ENCODE measurements at regions not wholly inside any gene's neighbourhood (a gene's known extent, or its start where the extent isn't known, plus 50 kb on each side); places are given as distances from the start of the nearest gene placed in this dataset.
"Not testable (repeated sequence)": the region's sequence is repeated elsewhere in the genome, so short reads cannot be mapped to it uniquely, and the experiment has no call there.

DNA sequence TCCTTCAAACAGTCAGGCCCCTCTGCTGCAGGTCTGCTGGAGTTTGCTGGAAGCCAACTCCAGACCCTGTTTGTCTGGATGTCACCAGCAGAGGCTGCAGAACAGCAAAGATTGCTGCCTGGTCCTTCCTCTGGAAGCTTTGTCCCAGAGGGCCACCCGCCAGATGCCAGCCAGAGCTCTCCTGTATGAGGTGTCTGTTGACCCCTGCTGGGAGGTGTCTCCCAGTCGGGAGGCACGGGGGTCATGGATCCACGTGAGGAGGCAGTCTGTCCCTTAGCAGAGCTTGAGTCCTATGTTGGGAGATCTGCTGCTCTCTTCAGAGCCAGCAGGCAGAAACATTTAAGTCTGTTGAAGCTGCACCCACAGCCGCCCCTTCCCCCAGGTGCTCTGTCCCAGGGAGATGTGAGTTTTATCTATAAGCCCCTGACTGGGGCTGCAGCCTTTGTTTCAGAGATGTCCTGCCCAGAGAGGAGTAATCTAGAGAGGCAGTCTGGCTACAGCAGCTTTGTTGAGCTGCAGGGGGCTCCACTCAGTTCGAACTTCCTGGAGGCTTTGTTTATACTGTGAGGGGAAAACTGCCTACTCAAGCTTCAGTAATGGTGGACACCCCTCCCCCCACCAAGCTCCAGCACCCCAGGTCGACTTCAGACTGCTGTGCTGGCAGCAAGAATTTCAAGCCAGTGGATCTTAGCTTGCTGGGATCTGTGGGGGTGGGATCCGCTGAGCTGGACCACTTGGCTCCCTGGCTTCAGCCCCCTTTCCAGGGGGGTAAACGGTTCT lies 72.1 kb downstream of the OGFRL1 start:
- DNase-seq (ENCODE audit: low read depth): not testable (repeated sequence)

DNA sequence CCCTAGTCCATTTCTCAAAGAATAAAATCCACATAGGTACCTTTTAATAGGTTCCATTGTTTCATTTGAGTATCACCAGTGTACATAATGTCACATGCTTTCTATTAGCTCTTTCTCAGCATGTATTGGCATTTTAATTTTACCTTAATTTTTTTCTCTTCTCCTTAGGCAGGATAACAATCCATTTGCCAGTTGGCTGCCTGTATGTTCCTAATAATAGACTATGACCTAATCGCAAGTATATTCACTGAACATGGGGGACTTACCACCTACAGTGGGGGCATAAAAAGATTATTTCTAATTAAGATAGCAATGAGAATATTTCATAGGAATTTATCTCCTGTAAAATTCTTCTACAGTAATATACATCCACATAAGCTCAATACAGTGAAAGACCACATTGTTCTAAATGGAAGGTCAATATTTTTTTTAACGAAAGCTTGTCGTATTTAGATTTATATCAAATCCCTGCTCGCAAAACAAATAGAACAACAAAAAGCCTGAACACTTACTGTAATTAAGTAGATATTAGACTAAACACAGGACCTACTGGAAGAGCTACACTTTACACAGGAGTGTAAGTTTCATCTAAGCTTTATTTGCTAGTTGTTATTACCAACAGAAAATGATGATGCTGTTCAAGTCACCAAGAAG lies 76.4 kb downstream of the OGFRL1 start:
- peak; percentile 43 for DNase-seq (ENCODE audit: low read depth)

DNA sequence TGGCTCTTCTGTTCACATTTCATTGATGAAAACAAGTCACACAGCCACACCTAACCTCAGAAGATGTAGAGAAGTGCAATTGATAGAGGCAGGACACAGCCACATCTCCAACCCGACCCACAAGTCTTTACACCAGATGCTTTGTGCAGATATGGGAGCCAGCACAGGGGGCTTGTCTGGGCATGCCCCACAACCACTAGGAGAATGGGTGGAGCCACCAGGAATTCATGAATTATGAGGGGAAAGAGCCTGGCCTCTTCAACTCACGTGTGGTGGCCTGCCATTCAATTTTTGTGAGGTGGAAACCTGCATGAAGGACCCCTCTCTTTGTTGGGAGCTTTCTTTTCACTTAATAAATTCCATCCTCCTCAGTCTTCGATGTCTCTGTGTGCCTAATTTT lies 79.1 kb downstream of the OGFRL1 start:
- no peak for DNase-seq (ENCODE audit: low read depth)

DNA sequence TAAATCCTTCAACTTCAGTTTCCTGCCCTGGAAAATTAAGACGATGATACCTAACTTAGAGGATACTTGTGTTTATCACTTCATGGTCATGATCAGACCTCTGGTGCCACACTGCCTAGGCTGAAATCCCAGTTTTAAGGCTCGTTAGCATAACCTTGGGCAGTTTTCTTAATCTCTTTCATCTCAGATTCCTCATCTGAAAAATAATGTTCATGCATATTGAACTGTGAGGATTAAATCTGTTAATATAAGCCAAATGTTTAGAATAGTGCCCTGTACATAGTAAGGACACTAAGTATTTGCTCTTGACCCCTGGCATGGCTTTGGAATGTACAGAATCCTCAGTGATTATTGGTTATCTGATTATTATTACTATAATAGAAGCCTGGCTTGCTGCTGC lies 79.7 kb downstream of the OGFRL1 start:
- no peak for DNase-seq (ENCODE audit: low read depth)

DNA sequence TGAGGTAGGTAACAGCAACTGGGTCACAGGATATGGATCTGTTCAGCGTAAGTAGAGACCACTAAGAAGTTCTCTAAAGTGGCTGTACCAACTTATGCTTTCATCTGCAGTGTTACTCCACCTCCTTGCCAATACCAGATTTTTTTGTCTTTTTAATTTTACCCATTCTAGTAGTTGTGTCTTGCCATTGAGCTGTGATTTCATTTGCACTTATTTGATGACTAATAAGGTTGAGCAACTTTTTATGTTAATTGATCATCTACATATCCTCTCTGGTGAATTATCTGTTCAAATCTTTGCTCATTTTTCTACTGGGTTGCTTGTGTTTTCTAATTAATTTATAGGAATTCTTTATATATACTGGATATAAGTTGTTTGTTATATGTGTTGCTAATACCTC lies 82.9 kb downstream of the OGFRL1 start:
- DNase-seq (ENCODE audit: low read depth): no peak

DNA sequence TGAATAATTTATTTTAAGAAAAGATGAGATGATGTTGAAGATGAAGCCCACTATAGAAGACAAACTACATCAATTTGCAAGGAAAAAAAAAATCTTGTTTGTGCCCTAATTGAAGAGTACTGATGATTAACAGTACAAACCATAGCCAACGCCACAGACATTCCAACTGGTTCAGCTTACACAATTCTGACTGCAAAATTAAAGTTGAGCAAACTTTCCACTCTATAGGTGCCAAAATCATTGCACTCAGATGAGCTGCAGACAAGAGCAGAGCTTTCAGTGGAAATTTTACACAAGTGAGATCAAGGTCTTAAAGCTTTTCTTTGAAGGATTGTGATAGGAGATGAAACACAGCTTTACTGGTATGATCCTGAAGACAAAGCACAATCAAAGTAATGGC lies 85.3 kb downstream of the OGFRL1 start:
- no peak for DNase-seq (ENCODE audit: low read depth)

DNA sequence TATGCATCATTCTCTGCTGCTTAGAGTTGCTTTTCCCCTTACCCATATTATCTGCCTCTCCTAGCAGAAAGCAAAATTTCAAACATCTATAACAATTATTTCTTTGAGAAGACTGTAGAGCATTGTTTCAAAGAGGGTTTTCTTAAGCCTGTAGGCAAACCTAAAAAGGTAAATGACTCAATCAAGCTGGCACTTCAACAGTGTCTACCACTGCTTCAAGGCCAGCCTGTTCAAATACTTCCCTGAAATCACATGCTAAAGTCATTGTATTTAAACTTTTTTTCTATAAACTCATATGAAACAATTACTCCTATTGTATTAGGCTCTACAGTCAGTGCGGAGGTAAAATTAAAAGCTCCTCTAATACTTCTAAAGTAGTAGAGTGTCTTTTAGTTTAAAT lies 87.1 kb downstream of the OGFRL1 start:
- peak; percentile 50 for DNase-seq (ENCODE audit: low read depth)

DNA sequence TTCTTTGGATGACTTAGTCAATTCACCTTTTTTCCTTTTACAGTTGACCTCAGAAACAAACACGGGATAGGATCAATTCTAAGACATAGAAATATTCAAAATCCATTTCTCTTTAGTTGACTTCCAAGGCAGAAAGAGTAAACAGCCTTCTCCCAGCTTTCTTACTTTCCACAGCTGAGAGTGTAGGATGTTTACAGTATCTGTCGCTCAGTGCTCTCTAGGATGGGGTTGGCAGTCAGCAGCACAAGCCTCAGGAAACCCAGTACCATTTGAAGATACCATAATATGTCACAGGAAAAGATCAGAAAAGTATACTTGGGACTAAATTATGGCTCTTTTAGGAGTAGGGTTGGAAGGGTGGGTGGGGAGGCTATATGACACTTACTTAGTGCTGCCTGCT lies 88.2 kb downstream of the OGFRL1 start:
- no peak for DNase-seq (ENCODE audit: low read depth)

DNA sequence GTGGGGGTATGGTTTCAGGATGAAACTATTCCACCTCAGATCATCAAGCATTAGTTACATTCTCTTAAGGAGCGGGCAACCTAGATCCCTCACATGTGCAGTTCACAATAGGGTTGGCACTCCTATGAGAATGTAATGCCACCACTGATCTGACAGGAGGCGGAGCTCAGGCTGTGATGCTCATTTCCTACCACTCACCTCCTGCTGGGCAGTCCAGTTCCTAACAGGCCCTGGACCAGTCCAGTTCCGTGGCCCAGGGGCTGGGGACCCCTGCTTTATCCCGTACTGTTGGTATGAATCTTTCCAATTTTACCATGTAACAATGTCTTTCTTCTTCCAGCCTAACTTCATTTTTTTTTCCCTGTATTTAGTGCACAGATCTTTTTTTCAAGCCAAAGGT lies 94.9 kb downstream of the OGFRL1 start:
- no peak for DNase-seq (ENCODE audit: low read depth)

DNA sequence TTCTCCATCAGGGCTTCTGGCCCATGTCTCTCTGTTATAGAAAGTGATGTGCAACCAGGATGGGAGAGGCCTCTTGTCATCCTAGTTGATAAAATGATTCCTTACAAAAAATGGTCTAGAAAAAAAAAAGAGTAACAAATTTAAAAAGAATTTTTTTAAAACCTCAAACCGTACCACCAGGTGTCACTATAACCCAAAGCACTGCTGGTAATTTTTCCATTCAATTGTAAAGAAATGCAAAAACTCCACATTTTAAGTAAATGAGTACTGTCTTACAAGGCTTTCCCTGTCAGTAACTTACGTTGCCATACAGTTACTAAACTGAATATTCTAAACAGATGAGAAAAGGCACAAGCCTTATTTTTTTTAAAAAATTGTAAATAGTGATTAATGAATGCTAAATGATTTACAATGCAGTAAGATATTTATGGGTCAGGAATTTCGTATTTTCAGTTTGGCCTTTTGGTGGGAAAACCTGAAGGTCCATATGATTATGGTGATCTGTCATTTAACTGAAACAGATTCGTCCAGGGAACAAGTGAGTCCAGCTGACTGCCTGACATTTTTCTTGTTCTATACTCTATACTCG lies 95.4 kb downstream of the OGFRL1 start:
- peak; percentile 66 for DNase-seq (ENCODE audit: low read depth)

DNA sequence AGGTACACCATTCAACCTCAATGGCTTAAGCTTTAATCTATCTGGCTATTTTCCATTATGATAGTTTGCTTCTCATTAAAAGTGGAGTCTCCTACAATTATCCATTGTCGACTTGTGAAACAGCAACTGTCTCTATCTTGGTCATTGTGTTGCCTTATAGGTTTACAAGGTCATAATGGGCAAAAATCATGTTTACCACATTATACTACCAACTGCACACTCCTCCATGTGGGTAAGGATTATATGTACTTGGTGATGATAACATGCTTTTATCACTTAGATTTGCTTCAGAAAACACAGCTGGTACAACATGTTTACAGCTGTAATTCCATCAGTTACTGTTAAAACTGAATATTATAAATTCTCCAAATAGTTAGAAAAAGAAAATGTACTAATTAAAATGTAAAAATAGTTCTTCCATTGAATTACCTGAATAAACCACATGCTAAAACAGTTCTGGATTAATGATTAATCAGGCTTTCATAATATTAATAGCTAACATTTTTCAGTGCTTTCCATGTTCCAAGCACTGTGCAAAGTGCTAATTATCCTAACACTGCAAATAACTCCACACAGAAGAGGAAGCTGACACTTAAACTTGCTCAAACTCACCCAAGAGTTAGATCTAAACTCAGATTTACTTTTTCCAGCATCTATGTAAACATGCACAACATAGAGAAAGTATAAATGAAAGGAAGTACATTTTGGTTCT lies 96.7 kb downstream of the OGFRL1 start:
- no peak for DNase-seq (ENCODE audit: low read depth)

DNA sequence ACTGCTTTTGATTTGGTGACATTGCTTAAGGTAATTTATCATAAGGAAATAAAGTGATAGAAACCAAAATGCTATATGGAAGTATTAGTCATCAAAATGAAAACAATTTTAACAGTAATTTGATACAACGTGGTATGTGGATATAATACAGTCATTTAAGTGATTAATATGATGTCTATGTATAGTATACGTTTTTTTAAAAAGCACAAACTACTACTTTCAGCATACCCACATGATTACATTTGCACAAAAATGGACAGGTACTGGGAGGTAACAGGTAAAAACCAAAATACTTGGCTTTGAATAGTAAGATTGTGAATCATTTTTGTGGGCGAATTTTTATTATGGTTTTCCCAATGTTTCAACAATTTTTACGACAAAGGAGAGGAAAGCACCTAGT lies 97.6 kb downstream of the OGFRL1 start:
- DNase-seq (ENCODE audit: low read depth): no peak

DNA sequence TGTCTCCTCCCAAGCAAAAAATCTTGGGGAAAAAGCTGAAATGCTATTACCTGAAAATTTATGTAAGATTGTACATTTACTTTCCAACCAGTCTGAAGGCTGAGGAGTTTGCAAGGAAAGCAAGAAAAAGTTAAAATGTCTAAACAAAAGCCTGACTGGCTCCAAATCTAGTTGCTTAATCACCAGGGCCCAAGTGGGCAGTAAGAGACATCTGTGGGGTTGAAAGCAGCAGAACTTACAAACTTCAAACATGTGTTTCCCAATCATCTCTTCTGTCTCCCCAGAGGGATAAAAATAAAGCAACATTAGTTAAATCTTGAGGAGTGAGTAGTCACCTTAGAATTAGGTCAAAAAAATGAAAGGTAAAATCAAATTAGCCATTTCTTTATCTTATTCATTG lies 98.6 kb downstream of the OGFRL1 start:
- DNase-seq (ENCODE audit: low read depth): no peak

DNA sequence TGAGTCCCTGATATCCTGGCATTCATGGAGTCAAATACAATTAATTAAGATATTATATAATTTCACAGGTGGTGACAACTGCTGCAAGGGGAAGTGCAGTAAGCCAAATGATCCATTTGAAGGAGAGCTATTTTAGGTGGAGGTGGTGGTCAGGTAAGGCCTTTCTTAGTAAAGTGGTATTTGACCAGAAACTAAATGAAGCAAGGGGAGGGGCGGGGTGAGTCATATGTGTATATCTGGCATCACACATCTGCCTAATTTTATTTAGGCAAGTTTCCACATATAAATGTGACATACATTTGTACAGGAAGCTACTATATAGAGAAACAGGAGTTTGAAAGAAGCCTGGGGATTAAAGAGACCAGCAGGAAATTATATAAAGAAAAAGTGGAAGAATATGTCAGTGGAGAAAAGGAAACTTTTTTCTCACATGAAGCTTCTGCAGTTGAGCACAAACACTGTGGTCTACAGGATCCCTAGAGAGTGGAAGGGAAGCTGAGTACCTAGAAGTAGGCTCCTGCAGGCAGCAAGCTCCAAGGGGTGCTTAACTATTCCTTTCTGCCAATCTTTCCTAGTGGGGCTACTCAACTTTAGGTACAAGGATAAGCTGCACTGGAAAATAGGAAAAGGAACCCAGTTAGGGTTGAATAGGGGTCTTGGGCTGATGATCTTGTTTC lies 99.6 kb downstream of the OGFRL1 start:
- no peak for DNase-seq (ENCODE audit: low read depth)

DNA sequence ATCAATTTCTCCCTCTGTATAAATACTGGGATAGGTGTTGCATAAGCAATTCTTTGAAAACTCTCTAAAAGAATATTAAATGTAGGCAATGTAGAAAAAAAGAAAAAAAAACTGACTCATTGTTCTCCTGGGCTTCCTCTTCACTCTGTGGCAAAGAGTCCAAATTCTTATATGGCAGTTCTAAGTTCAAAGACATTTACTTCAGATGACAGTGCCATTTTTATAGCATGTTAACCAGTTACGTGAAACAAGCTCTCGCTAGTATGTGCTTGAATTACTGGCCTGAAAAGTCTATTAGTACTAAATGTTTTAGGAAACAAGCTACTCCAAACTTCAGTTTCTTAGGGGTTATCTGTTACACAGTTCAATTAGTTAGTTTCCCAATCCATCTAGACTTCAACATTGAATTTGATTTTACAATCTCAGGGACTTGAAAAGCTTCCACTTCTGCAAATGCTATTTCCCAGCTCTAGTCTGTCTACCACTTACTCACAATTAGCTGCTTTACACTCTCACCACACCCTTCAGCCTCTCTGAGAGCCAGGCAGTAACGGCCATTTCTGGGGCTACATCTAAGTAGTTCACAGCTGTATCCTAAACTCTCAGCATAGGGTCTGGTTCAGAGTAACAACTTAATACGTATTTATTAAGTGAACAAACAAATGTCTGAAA lies 100.4 kb downstream of the OGFRL1 start:
- DNase-seq (ENCODE audit: low read depth): no peak

DNA sequence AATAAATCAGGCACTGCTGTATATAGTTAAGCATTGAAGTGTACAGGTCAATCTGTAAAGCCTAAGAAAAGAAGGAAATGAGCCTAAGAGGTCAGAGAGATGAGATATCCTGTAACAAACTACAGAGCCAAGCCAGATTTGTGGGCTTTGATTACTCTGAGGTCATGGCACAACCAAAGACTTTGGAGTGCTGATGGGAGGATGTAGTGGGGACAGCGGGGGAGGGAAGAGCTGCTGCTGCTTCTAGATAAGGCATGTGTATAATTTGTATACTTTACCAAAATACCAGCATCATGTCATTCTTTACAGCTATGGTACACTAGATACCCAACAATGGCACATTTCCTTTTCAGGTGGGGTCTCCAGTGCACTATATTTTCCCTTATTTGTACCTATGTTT lies 102.5 kb downstream of the OGFRL1 start:
- DNase-seq (ENCODE audit: low read depth): no peak

DNA sequence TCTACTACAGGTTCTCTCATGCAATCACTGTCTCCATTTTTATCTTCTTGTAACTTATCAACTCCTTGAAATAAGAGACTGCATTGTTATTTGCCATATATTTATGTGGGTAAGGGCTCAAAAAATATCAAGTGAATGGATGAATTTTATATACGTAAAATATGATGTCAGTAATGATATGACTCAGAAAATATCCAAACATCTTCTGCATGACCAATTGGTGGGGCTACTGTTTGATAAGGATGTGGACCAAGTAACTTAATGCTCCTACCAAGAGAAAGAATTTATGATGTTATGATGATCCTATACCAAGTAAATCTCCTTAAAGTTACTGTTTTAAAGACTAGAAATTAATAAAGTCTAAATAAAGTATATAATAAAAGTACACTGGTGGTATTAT lies 103.7 kb downstream of the OGFRL1 start:
- DNase-seq (ENCODE audit: low read depth): no peak

DNA sequence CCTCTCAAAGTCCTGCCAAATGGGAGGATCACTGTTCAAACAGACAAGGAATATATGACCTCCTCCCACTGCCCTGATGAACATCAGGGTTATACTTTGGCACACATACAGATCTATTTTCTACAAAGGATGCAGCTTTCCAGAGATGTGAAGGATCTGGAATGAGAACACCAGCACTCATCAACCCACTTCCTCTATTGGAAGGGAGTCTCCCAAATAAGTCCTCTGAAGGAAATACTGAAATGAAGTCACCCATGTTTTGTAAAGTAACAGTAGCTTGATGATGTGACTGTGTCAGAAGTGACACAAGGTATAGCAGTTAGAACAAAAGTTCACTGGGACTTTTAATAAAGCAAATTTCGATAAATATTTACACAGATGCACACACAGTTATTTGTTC lies 104.9 kb downstream of the OGFRL1 start:
- DNase-seq (ENCODE audit: low read depth): no peak

DNA sequence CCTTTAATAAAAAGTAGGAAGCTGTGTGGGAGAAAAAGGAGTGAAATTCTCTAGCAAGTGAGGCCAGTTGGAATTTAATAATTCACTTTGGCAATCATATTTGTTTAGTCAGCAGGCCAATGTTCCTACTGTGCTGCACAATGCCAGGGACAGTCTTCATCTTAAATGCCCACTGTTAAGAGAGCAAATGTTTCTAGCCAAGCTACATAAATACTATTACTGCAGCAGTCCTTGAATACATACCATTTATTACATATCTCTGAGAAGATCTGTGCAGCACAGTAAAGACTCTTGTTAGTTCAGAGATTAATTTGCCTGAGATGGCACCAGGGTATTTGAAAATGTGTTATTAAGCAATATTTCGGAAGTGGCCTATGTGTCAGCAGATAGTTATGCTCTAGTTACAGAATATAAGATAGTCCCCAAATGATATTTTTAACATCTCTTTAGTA lies 105.4 kb downstream of the OGFRL1 start:
- DNase-seq (ENCODE audit: low read depth): no peak

DNA sequence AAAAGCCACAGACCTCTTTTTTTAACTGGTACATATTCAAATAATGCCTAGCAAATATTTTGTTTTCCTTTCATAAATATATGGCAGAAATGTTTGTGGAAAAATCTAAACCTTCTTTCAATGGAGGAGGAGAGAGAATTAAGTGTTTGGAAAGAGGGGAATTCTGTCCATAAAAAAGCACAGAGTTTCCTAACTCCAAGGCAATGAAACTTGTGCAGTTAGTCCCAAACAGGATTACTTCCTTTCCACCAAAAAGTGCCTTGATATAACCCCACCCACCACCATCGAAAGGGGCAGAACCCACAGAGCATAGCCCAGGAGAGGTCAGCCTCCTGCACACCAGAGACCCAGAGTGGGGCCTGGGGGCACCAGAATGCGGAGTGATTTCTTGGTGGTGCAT lies 106.3 kb downstream of the OGFRL1 start:
- DNase-seq (ENCODE audit: low read depth): no peak

Data from myocyte (in vitro differentiated cells).